Suppressor macrophage treated with lipopolysaccharide for 1 hour (primary cell): ENCODE measurements at regions not wholly inside any gene's neighbourhood (a gene's known extent, or its start where the extent isn't known, plus 50 kb on each side); places are given as distances from the start of the nearest gene placed in this dataset.

Experiments
- DNase-seq, 3 donors: peaks; one replicate each; pipeline ENCODE4 v3.0.0-alpha.2; 2020 to 2022

DNA sequence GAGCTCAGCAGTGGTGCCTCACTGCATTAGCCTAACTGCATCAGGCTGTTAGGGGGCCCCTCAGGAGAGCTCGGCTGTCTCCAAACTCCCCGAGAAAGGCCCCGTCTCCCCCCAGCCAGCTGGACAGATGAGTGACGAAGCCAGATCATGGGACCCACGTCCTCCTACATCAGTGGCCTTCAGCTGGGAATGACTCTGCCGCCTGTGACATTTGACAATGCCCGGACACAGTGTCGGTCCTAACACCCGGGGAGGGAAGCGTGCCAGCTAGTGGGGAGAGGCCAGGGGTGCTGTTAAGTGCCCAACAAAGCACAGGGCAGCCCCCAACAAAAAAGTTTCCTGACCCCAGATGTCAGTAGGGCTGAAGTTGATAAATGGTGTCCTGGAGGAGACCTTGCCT is 375.2 kb upstream of the IRX2 start:
- no peak for DNase-seq

DNA sequence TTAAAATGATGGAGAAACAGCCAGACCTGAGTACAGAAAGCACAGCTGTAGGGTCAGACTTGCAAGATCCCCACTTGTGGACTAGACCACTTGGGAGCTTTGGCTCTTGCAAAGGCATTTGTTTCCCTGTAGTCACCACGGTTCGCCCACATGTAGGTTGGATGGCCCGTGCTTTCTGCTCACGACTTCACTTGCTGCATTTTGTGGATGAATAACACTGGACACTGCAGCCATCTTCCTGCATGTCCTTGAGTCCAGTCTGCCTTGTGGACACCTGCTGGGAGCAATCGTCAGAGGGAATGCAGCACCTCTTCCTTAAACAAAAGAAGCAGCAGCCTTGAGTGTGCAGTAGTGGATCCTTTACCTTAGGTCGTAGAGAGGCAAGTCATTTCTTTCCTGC is 372.9 kb upstream of the IRX2 start:
- no peak for DNase-seq

DNA sequence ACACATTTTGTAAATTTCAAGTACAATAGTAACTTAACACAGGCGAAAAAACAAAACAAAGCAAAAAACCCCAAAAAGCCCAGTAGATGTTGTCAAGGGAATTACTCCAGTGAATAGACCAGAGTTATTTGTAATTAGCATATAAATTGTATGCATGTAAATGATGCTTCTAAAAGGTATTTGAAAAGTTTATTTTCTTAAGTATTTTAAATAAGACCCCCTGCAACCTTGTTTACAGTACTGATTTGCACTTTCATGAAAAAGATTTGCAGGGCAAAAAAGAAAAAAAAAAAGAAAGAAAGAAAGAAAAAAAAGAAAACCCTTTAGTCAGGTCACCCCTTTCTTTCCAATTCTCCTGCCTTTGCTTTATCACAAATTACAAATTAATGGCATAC is 372.3 kb upstream of the IRX2 start:
- DNase-seq = no peak

DNA sequence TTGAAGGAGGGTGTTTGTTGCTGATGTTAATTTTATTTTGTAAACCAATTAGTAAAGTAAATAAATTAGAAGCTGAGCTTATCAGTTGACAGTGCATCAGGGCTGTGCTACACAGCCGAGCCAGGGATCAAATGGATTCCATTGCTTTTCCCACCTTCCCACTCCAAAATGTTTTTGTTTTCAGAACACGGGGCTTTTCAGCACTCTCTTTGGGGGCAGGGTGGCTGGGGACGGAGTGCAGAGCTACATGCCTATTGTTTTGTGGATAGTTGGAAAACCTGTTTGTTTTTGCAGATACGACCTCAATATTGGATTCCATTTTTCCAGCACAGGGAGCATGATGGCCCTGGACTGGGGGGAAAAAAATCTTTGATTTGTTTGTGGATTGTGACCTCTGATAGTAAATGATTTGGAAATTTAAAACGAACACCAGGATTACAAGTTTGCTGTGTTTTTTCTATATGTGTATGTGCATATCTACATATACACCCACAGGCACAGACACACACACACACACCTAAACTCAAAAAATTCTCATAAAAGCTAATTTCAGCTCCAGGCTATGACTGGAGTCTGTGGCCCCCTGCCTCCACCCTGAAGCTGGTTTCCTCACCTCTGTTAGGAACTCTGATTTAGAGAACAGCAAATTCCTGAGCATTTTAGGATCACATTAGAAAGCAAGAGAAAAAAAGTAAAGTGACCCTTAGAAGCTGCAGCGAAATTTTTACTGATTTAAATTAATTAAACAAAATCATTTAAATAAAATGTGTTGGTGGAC is 371.7 kb upstream of the IRX2 start:
- DNase-seq = no peak

- no peak for DNase-seq
These were observed 370.7 kb upstream of the IRX2 start for GRCh38 chr5:3122216-3122615.

DNA sequence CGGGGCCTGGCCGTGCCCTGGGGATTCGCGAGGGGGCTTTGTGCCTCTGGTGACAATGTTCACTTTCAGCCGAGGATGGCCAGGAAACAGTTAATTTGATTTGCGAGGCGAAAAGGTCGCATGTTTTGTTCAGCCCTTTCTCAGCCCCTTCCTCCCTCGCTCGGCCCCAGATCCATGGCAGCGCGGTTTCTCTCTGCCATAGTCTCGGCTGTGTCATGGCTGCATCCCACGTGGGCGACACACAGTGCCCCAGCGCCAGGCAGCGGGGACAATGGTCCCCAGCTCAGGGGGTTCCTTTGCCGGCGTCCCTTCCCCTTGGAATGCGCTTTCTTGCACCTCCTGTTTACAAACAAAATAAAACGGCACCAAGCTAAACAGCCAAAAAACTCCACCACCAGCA is 370.3 kb upstream of the IRX2 start:
- DNase-seq = no peak

DNA sequence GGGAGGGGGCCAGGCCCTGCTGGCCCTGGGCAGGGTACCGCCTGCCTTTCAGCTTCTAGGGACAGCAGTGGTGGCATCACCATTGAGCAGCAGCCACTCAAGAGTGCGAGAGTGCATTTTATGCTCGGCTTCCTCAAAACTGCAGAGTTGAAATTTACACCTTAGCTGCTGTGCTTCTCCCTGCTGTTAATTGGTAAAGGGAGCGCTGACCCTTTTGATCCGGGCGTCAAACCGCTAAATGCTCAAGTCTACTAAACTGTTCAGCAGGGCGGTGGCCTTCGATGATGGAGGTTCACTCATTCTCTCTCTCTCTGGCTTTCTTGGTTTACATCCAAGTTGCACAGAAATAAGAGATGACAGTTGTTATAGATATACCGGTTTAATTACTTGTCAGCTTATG is 368.6 kb upstream of the IRX2 start:
- no peak for DNase-seq

DNA sequence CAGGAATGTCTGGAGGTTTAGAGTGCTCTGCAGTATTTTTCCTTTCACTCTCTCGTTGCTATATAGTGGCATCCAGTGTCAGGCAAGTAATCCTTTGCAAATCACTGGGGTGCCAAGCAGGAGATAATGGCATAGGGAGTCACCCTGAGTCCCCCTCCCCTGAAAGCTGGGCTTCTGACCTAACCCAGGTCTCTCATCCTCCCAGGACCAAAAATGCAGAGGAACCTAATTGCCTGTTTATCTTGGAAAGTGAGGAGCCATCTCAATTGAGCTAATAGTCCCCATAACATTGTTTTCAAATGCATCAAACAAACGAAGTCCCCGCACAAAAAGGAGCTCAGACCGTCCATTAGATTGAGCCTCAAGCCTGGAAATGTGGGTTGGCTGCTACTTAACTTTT is 368.0 kb upstream of the IRX2 start:
- no peak for DNase-seq

GRCh38 chr5:3118340-3118739 is 366.9 kb upstream of the IRX2 start:
- DNase-seq = no peak

- no peak for DNase-seq
These were observed 364.9 kb upstream of the IRX2 start for GRCh38 chr5:3116366-3116765.

GRCh38 chr5:3114467-3114866 is 363.0 kb upstream of the IRX2 start:
- no peak for DNase-seq

DNA sequence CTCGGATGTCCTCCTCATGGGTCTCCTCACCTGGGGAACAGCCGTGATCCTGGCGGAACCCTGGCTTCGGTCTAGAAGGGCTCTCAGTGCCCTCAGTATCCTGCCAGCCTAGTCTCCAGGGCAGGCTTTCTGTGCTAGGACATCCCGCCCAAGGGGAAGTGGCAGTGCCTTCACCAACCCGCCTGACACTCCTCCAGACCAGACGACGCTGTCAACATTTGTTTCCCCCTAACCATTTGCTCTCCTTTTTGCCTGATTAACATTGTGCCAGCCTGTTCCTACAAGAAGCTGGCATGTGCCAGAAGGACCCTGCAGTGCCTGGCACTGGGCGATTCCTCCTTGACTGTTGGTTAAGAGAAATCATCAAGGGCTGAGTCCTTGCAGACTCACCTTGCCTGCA is 358.9 kb upstream of the IRX2 start:
- DNase-seq = no peak

DNA sequence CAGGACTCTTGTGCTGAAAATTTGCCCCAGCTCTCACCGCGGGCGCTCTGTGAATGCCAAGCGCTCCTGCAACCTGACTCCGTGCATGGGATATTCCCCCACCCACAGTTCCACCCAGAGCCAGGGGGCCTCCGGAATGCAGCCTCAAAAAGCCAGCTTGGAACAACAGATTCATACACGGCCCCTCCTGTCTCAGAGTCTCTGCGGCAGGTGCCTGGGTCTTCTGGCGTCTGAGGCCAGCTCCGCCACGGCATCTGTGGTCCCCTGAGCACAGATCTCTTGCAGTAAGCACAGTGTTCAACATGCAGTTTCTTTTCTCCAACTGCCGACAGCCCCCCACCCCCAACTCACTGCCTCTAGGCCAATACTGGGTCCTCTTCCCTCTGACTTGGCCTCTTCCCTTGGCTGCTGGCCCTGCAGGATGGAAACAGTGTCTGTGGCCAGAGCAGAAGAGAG is 355.7 kb upstream of the IRX2 start:
- no peak for DNase-seq

GRCh38 chr5:3105581-3105980 is 354.1 kb upstream of the IRX2 start:
- DNase-seq = no peak

DNA sequence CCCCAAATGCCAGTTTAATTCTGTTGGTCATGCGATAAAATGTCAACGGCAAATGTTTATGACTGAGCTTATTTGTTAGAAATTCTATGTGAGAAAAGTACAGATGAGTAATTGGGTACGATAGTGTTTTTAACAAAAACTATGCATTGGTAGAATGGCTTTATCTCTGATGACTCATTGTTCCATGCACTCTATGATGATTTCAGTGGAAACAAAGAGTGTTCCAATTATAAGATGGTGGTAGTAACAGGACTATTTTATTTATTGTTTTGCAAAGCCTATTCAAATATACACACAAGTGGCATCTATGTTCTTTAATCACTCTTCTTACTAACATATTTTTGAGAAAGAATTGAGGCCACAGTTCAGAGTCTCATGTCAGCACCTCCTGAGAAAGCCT is 353.7 kb upstream of the IRX2 start:
- DNase-seq = no peak

GRCh38 chr5:3104429-3105060 is 353.1 kb upstream of the IRX2 start:
- DNase-seq = no peak

DNA sequence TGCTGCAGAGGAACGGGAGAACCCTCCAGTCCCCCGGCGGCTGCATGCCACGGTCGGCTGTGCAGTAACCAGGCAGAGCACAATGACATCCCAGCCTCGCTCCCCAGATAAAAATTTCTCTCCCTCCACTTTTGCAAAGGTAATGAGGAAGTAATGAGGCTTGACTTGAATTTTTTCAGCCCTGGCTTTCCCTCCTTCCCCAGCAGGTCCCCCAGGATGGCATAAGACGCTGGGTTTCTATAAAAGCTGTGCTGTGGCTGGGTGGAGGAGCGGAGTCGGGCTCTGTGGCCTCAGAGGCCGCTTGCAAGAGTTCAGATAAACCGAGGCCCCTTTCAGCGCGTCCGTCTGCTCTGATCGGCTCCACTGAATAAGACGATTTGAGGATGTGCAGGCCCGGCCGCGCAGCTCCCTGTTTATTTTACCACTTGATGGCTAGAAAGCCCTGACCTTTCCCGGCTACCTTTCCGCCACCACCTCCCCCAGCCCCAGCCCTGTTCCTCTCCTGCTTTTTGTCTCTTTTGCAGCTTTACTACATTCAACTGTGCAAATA is 351.9 kb upstream of the IRX2 start:
- DNase-seq = no peak

GRCh38 chr5:3102531-3102930 is 351.1 kb upstream of the IRX2 start:
- no peak for DNase-seq

GRCh38 chr5:3101561-3101960 is 350.1 kb upstream of the IRX2 start:
- DNase-seq = no peak

DNA sequence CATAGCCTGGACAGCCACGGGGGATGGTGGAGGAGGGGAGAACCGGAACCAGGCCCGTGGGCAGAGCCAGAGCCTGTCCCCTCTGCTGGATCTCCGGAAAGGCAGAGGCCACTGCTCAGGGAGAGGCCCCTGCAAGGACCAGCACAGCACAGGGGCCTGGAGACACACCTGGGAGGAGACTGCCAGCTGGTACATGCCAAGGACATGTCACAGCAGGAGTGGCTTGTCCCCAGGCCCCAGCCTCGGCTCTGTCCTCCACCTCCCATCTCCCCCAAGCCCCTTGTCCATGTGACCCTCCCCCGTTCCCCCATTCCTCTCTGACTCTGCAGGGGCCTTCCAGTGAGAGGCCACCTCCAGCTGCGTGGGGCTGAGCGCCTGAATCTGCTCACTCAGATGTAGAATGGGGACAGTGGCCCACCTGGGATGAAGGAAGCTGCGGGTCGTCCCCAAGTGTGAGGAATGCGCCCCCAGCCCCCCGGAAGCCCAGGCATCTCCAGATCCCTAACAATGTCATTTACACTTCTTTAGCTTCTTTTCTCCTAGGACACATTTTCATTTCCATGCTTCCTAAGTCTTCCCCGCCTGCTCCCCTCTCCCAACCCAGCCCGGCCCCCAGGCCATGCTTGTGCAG is 349.6 kb upstream of the IRX2 start:
- no peak for DNase-seq

DNA sequence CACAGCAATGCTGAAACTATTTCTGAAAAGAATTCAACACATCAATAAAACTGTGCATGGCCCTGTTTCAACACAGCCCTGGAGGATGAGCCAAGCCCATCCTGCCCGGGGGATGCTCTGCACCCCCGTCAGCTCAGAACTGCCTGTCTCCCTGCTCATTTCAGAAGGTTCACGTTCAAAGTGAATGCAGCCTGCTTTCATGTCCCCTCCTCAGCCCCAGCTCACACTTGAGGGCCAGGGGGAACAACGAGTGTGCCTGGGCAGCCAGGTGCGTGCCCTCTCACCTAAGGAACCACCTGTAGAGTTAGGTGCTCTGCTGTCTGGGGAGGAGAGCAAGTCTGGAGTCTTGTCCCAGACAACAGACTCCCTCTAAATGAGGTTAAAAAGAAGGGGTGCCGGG is 348.5 kb upstream of the IRX2 start:
- no peak for DNase-seq

- no peak for DNase-seq
These were observed 348.0 kb upstream of the IRX2 start for GRCh38 chr5:3099526-3099925.

DNA sequence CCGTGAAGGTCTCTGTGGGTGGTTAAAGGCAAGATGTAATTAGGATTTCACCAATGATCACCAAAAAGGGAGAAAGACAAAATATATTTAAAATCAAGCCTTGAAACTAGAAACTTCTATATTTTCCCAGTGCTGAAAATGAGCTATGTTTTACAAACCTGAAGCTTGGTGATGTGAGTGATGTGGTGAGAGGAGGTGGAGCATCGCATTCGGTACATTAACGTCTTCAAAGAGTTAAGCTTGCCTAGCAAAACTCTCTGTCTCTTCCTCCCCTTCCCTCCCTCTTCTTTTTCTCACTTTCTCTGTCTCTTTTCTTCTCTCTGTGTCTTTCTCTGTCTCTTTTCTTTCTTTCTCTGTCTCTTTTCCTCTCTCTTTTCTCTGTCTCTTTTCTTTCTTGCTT is 347.3 kb upstream of the IRX2 start:
- DNase-seq = no peak

GRCh38 chr5:3092664-3093063 is 341.2 kb upstream of the IRX2 start:
- DNase-seq = no peak
